HG03439 (cell line): ENCODE measurements at regions not wholly inside any gene's neighbourhood (a gene's known extent, or its start where the extent isn't known, plus 50 kb on each side); places are given as distances from the start of the nearest gene placed in this dataset.

Experiments
- ATAC-seq: cut with Tn5 transposase; IDR thresholded peaks from one replicate; pipeline ENCODE4 v1.9.1; 2021; ENCODE audit warnings: mild to moderate bottlenecking, moderate library complexity; ENCODE audit not compliant: unreplicated experiment

GRCh38 chrX:25226151-25226550 is 210.4 kb upstream of the ARX start:
- no peak for ATAC-seq

- ATAC-seq, result no peak
Measured at GRCh38 chrX:25219480-25219879, 203.7 kb upstream of the ARX start.

GRCh38 chrX:25213611-25214010 is 197.8 kb upstream of the ARX start:
- ATAC-seq, result no peak

- no peak for ATAC-seq
Measured at GRCh38 chrX:25207803-25208475, 192.2 kb upstream of the ARX start.

GRCh38 chrX:25206778-25207177 is 191.0 kb upstream of the ARX start:
- no peak for ATAC-seq

GRCh38 chrX:25204182-25204581 is 188.4 kb upstream of the ARX start:
- ATAC-seq, result no peak

GRCh38 chrX:25202827-25203226 is 187.1 kb upstream of the ARX start:
- ATAC-seq, result no peak

- ATAC-seq, result no peak
Measured at GRCh38 chrX:25198891-25199290, 183.1 kb upstream of the ARX start.

GRCh38 chrX:25198253-25198652 is 182.5 kb upstream of the ARX start:
- no peak for ATAC-seq

GRCh38 chrX:25196221-25196620 is 180.5 kb upstream of the ARX start:
- ATAC-seq, result no peak

- ATAC-seq, result no peak
Measured at GRCh38 chrX:25191403-25191802, 175.6 kb upstream of the ARX start.

- ATAC-seq, result no peak
Measured at GRCh38 chrX:25181775-25182174, 166.0 kb upstream of the ARX start.

- ATAC-seq, result no peak
Measured at GRCh38 chrX:25180242-25180641, 164.5 kb upstream of the ARX start.

GRCh38 chrX:25178555-25178954 is 162.8 kb upstream of the ARX start:
- no peak for ATAC-seq

- no peak for ATAC-seq
Measured at GRCh38 chrX:25175743-25176142, 160.0 kb upstream of the ARX start.

GRCh38 chrX:25175171-25175570 is 159.4 kb upstream of the ARX start:
- ATAC-seq, result no peak

GRCh38 chrX:25166546-25166945 is 150.8 kb upstream of the ARX start:
- no peak for ATAC-seq

- no peak for ATAC-seq
Measured at GRCh38 chrX:25166145-25166544, 150.4 kb upstream of the ARX start.

- no peak for ATAC-seq
Measured at GRCh38 chrX:25158635-25159034, 142.9 kb upstream of the ARX start.

- ATAC-seq, result no peak
Measured at GRCh38 chrX:25156832-25157231, 141.1 kb upstream of the ARX start.

- no peak for ATAC-seq
Measured at GRCh38 chrX:25156323-25156722, 140.6 kb upstream of the ARX start.

GRCh38 chrX:25154168-25154567 is 138.4 kb upstream of the ARX start:
- no peak for ATAC-seq

GRCh38 chrX:25151749-25152148 is 136.0 kb upstream of the ARX start:
- no peak for ATAC-seq
